HCT116 (cell line): ENCODE measurements at regions not wholly inside any gene's neighbourhood (a gene's known extent, or its start where the extent isn't known, plus 50 kb on each side); places are given as distances from the start of the nearest gene placed in this dataset.

ENCODE experiments used
- ATAC-seq: fragments of 200-7000 bp; cut with Tn5 transposase; 2 replicates; pipeline ENCODE4 v1.9.1; 2020; ENCODE audit warnings: mild to moderate bottlenecking, moderate library complexity
- BruUV-seq: library from RNA; stranded (reverse); fragments of 400-500 nt; replicated peaks from 2 replicates; lab custom pipeline; 2021; lab: Mats Ljungman, UMichigan
- CTCF ChIA-PET: fragments of 300-600 bp; sonication (Branson Sonifier 250); formaldehyde crosslinking; loops from one replicate; lab custom pipeline; 2021; ENCODE audit warnings: antibody characterized with exemption; lab: Charles Lee
- POLR2A ChIA-PET: fragments of 300-600, 350-600 bp; sonication (Branson Sonifier 250); formaldehyde crosslinking; loops from one replicate; lab custom pipeline; 2021; ENCODE audit warnings: antibody characterized with exemption; lab: Charles Lee
- RAD21 ChIA-PET, 2 experiments: fragments of 300-600 bp; sonication (Branson Sonifier 250); formaldehyde crosslinking; loops; one replicate each; lab custom pipeline; 2023; ENCODE audit warnings: low total read pairs in 2 of 2; ENCODE audit not compliant: uncharacterized antibody in 2 of 2, unreplicated experiment in 2 of 2, low non-redundant PET in 1 of 2; lab: Charles Lee
- DNase-seq: peaks from one replicate; pipeline ENCODE4 v3.0.0-alpha.2; 2010; ENCODE audit warnings: low read depth, low spot score
- H2AFZ ChIP-seq: fragments of 200-600 bp; shearing (Covaris generic), sonication (generic); 2 replicates; pipeline ENCODE4 v1.6.1; 2017; ENCODE audit warnings: low read depth, mixed run types, mixed read lengths, antibody characterized with exemption, low read length; ENCODE audit not compliant: poor library complexity, severe bottlenecking
- H3K27ac ChIP-seq: 2 replicates; pipeline ENCODE4 v1.5.1; 2012; ENCODE audit warnings: low read depth, low read length
- H3K27me3 ChIP-seq: fragments of 200-600 bp; sonication (generic); 2 replicates; pipeline ENCODE4 v1.6.1; 2016; ENCODE audit warnings: mixed run types, low read length, mixed read lengths; ENCODE audit not compliant: insufficient read depth
- H3K36me3 ChIP-seq, 2 experiments: fragments of 200-500 bp in 1 of 2; fragments of 200-600 bp in 1 of 2; sonication (Bioruptor generic) in 1 of 2; sonication (generic) in 1 of 2; 2 replicates each; pipeline versions ENCODE4 v1.5.1 to v1.6.1; 2014 to 2016; ENCODE audit warnings: low read length in 2 of 2, inconsistent platforms in 1 of 2, mixed read lengths in 1 of 2, mixed run types in 1 of 2; ENCODE audit not compliant: insufficient read depth in 2 of 2, control insufficient read depth in 1 of 2
- H3K4me1 ChIP-seq, 2 experiments: fragments of 200-600 bp in 1 of 2; sonication (generic) in 1 of 2; 2 replicates each; pipeline versions ENCODE4 v1.5.1 to v1.6.1; 2012 to 2017; ENCODE audit warnings: low read length in 2 of 2, inconsistent platforms in 1 of 2, mild to moderate bottlenecking in 1 of 2, mixed read lengths in 1 of 2, mixed run types in 1 of 2, moderate library complexity in 1 of 2; ENCODE audit not compliant: insufficient read depth in 2 of 2, control insufficient read depth in 1 of 2
- H3K4me2 ChIP-seq: fragments of 200-600 bp; sonication (generic); 2 replicates; pipeline ENCODE4 v1.6.1; 2017; ENCODE audit warnings: mixed run types, low read length, mixed read lengths
- H3K4me3 ChIP-seq, 2 experiments: fragments of 200-600 bp in 1 of 2; sonication (generic) in 1 of 2; replicated peaks in 1 of 2; 2 replicates each; pipeline ENCODE4 v1.5.1; 2011 to 2016; ENCODE audit warnings: low read length in 2 of 2, control low read depth in 1 of 2, low read depth in 1 of 2, mild to moderate bottlenecking in 1 of 2, mixed read lengths in 1 of 2, mixed run types in 1 of 2
- H3K79me2 ChIP-seq: fragments of 200-600 bp; sonication (generic); 2 replicates; pipeline ENCODE4 v1.6.1; 2017; ENCODE audit warnings: mild to moderate bottlenecking, mixed run types, low read length, moderate library complexity, mixed read lengths; ENCODE audit not compliant: insufficient read depth
- H3K9ac ChIP-seq: fragments of 200-600 bp; sonication (generic); 2 replicates; pipeline ENCODE4 v1.6.1; 2016; ENCODE audit warnings: low read length, mixed read lengths
- H3K9me2 ChIP-seq: fragments of 200-600 bp; sonication (generic), shearing (Covaris generic); 2 replicates; pipeline ENCODE4 v1.6.1; 2017; ENCODE audit warnings: mixed run types, mild to moderate bottlenecking, moderate library complexity; ENCODE audit not compliant: insufficient read depth
- H3K9me3 ChIP-seq, 2 experiments: fragments of 200-500 bp in 1 of 2; fragments of 200-600 bp in 1 of 2; sonication (Bioruptor generic) in 1 of 2; sonication (generic) in 1 of 2; 2 replicates each; pipeline ENCODE4 v1.6.1; 2014 to 2017; ENCODE audit warnings: low read length in 2 of 2, mixed read lengths in 2 of 2, inconsistent platforms in 1 of 2, low read depth in 1 of 2, mild to moderate bottlenecking in 1 of 2, mixed run types in 1 of 2, moderate library complexity in 1 of 2; ENCODE audit not compliant: control insufficient read depth in 1 of 2, insufficient read depth in 1 of 2
- H4K20me1 ChIP-seq: fragments of 200-600 bp; sonication (generic), shearing (Covaris generic); 2 replicates; pipeline ENCODE4 v1.6.1; 2017; ENCODE audit warnings: mixed run types, mild to moderate bottlenecking, moderate library complexity; ENCODE audit not compliant: insufficient read depth
- CBX3 ChIP-seq: IDR thresholded peaks from 2 replicates; pipeline ENCODE4 v1.6.1; 2012; ENCODE audit warnings: low read depth
- ELF1 ChIP-seq: IDR thresholded peaks from 2 replicates; pipeline ENCODE4 v1.6.1; 2012; ENCODE audit warnings: low read depth, borderline replicate concordance
- FOSL1 ChIP-seq: IDR thresholded peaks from 2 replicates; pipeline ENCODE4 v1.6.1; 2012; ENCODE audit warnings: low read depth
- POLR2A ChIP-seq: IDR thresholded peaks from 2 replicates; pipeline ENCODE4 v1.7.0; 2011; ENCODE audit warnings: borderline replicate concordance; ENCODE audit not compliant: insufficient read depth, insufficient read length; ENCODE audit errors: extremely low read depth
- RAD21 ChIP-seq: IDR thresholded peaks from 2 replicates; pipeline ENCODE4 v1.6.1; 2012; ENCODE audit warnings: low read depth, mild to moderate bottlenecking
- SIN3A ChIP-seq: IDR thresholded peaks from 2 replicates; pipeline ENCODE4 v1.6.1; 2012; ENCODE audit warnings: low read depth
- ZFX ChIP-seq: fragments of 450-650 bp; IDR thresholded peaks from 2 replicates; pipeline ENCODE4 v1.6.1; 2017
- ZNF274 ChIP-seq: fragments of 200-500 bp; sonication (Bioruptor generic); IDR thresholded peaks from 2 replicates; pipeline ENCODE4 v1.6.1; 2014; ENCODE audit warnings: mild to moderate bottlenecking, low read depth, low read length, inconsistent platforms
- intact Hi-C: fragments of 100-400 bp; cut with micrococcal nuclease; formaldehyde crosslinking; loops from 2 replicates; pipeline ENCODE4 v1.10.0; 2022
- TF ChIP-seq, protein P1 (sequence below): IDR thresholded peaks from 2 replicates; pipeline ENCODE4 v1.6.1; 2011; ENCODE audit warnings: mild to moderate bottlenecking, low read length, moderate library complexity; ENCODE audit not compliant: insufficient replicate concordance; ENCODE audit errors: extremely low read depth
- TF ChIP-seq, protein P2 (sequence below): IDR thresholded peaks from 2 replicates; pipeline ENCODE4 v1.6.1; 2012; ENCODE audit warnings: low read depth

DNA sequence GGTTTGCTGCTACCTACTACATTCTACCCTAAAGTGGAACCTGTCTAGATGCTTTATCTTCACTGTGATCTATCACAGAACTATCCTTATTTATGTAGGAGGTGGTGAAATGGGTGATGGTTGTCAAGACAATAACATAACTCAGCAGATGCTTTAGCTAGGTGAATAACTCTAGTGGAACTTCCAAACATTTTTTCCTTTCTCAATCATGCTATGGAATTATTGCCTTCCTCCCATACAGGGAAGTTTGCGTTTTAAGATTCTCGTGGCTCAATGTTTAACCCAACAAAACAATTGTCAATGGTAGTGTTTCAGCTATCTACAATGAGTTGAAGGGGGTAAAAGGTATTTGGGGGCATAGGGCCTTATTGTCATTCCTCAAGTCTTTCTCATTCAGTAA lies 82.6 kb upstream of the GLI2 start:
- Histone ChIP-seq H4K20me1 (no peaks in the 10 kb centered on the region), H3K79me2 (no peaks in the 10 kb centered on the region), H3K27me3 (no peaks in the 10 kb centered on the region), H2AFZ (no peak overlapping the region), H3K9me2 (no peaks in the 10 kb centered on the region), H3K4me1 (no peaks in the 10 kb centered on the region; a peak in 1 of 4 replicates), H3K27ac (no peak overlapping the region), H3K4me2 (no peak overlapping the region), H3K36me3 (no peaks in the 10 kb centered on the region), H3K9ac (no peak overlapping the region), H3K4me3 (no peak overlapping the region), H3K9me3 (peaks cover 4 to 8% of the 10 kb centered on the region in 2 experiments; a peak in 2 of 4 replicates)
- RAD21 ChIA-PET, result no interaction called here
- CTCF ChIA-PET, result no interaction called here
- no peak for DNase-seq
- POLR2A ChIA-PET, result no interaction called here
- TF ChIP-seq RAD21, result no peak
- TF ChIP-seq CBX3, result no peak
- TF ChIP-seq, protein P1, sequence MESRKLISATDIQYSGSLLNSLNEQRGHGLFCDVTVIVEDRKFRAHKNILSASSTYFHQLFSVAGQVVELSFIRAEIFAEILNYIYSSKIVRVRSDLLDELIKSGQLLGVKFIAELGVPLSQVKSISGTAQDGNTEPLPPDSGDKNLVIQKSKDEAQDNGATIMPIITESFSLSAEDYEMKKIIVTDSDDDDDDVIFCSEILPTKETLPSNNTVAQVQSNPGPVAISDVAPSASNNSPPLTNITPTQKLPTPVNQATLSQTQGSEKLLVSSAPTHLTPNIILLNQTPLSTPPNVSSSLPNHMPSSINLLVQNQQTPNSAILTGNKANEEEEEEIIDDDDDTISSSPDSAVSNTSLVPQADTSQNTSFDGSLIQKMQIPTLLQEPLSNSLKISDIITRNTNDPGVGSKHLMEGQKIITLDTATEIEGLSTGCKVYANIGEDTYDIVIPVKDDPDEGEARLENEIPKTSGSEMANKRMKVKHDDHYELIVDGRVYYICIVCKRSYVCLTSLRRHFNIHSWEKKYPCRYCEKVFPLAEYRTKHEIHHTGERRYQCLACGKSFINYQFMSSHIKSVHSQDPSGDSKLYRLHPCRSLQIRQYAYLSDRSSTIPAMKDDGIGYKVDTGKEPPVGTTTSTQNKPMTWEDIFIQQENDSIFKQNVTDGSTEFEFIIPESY, result no peak
- TF ChIP-seq, protein P2, sequence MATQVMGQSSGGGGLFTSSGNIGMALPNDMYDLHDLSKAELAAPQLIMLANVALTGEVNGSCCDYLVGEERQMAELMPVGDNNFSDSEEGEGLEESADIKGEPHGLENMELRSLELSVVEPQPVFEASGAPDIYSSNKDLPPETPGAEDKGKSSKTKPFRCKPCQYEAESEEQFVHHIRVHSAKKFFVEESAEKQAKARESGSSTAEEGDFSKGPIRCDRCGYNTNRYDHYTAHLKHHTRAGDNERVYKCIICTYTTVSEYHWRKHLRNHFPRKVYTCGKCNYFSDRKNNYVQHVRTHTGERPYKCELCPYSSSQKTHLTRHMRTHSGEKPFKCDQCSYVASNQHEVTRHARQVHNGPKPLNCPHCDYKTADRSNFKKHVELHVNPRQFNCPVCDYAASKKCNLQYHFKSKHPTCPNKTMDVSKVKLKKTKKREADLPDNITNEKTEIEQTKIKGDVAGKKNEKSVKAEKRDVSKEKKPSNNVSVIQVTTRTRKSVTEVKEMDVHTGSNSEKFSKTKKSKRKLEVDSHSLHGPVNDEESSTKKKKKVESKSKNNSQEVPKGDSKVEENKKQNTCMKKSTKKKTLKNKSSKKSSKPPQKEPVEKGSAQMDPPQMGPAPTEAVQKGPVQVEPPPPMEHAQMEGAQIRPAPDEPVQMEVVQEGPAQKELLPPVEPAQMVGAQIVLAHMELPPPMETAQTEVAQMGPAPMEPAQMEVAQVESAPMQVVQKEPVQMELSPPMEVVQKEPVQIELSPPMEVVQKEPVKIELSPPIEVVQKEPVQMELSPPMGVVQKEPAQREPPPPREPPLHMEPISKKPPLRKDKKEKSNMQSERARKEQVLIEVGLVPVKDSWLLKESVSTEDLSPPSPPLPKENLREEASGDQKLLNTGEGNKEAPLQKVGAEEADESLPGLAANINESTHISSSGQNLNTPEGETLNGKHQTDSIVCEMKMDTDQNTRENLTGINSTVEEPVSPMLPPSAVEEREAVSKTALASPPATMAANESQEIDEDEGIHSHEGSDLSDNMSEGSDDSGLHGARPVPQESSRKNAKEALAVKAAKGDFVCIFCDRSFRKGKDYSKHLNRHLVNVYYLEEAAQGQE, result no peak
- no peak for TF ChIP-seq POLR2A
- no peak for TF ChIP-seq ZFX
- no peak for TF ChIP-seq SIN3A
- TF ChIP-seq ZNF274, result no peak
- TF ChIP-seq FOSL1, result no peak
- TF ChIP-seq ELF1, result no peak
- no TSS peak for BruUV-seq
- intact Hi-C loops, result no loop called here
- ATAC-seq, result no peak
